ENCODE measurements at regions not wholly inside any gene's neighbourhood (a gene's known extent, or its start where the extent isn't known, plus 50 kb on each side); places are given as distances from the start of the nearest gene placed in this dataset.

DNA sequence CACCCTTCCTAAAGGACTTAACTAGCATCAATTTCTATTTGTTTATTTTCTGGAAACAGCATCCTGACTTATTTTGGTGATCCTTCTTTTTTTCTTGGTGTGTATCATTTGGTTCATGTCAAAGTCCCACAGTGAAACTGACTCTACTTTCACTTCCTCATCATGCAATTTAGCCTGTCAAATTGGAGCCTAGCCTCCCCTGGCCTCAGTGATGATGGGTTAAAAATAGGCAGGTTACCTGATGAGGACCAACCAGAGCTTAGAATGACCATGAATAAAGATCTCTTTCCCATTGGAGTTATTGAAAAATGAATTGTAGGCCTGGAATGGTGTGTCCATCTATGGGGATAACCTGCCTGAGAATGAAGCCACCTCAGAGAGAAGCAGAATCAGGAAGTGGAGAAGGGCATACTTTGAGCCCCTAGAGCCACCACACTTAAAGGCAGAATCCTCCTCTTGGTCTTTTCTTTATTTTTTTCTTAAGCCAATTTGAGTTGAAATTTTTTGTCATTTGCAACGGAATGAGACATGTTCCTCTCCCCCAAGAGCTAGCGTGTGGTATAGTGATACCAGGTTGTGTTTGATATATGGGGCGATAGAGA lies 105.6 kb downstream of the BTBD3 start:
- DNase-seq = no peak

DNA sequence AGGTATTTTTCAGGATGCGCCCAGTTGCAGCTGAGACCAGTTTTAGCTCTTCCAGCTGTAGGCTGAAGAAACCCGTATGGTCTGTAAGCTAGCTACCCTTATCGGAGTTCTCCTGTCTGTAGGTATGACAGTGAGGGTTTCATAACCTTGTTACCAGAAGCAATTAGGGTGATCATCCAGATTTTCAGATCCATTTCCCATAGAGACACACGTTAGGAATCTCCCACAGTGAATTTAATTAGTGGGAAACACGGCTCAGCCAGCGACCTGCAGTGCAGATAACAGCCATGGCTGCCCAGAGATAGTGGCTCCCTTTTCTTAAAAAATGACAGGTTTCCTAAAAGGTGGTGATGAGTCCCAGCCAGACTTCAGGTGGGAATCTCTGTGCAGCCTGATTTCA lies 111.1 kb downstream of the BTBD3 start:
- no peak for DNase-seq

DNA sequence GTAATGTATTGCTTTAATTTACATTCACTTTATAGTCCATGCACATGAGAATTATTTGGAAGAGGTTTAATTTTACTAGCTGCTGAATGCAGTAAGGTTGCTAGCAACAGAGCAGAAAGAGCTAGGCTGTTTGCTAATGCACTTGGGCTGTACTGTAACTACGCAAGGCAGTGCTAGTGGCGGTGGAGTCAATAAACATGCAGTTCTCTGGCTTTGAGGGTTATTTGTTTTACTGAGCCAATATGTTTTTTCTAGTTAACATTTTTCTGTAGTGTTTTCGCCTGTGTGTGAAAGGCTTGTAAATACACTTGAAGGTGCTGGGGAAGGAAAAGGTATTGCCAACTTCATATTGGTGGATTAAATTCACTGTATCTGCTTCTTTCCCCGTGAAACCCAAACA lies 112.8 kb downstream of the BTBD3 start:
- DNase-seq = no peak

DNA sequence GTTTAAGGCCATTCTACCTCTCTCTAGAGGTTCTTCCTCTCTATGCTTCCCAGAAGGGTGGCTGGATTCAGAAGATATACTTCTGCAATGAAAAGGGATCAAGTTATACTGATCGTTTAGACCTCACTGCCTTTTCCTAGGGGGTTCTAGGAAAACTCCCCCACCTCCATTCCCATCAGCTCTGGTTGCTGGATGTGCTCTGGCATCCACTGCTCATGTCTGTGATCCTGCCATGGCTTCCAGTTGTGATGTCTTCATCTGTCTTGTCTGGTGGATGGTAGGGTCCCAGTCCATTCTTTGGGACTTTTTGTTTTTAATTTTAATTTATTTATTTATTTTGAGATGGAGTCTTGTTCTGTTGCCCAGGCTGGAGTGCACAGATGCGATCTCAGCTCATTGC lies 118.4 kb downstream of the BTBD3 start:
- no peak for DNase-seq

- DNase-seq = no peak
Observed at GRCh38 chr20:12037521-12037920, 119.8 kb downstream of the BTBD3 start.

DNA sequence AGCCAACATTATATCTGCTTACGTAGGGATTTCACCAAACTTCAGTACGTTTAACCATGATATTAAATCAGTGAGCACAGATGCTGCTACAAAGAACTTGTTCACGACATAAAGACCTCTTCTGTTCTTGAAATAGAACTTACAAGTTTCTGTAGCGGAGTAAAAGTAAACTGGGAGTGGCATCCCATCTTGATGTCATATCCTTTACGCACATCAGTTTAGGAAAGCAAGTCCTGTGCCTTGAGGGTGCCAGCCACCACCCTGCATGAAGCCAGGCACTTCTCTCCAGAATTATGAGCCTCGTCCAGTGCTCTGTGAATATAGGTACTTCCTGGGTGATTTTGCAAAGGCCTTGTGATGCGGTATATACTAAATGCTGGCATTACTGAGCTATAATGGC lies 122.6 kb downstream of the BTBD3 start:
- no peak for DNase-seq

DNA sequence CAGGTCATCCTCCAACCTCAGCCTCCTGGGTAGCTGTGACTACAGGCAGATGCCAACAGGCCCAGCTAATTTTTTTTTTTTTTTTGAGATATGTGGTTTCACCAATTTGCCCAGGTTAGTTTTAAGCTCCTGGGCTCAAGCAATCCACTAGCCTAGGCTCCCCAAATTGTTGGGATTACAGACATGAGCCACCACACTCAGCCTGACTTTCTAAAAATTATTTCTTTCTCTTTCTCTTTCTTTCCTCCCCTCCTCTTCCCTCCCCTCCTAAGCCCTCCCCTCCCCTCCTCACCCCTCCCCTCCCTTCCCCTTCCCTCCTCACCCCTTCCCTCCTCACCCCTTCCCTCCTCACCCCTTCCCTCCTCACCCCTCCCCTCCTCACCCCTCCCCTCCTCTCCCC lies 127.3 kb downstream of the BTBD3 start:
- DNase-seq = no peak

- DNase-seq = no peak
Observed at GRCh38 chr20:12047838-12048432, 130.2 kb downstream of the BTBD3 start.

GRCh38 chr20:12049125-12049524 lies 131.4 kb downstream of the BTBD3 start:
- no peak for DNase-seq

- DNase-seq = no peak
Observed at GRCh38 chr20:12051206-12052163, 133.8 kb downstream of the BTBD3 start.

DNA sequence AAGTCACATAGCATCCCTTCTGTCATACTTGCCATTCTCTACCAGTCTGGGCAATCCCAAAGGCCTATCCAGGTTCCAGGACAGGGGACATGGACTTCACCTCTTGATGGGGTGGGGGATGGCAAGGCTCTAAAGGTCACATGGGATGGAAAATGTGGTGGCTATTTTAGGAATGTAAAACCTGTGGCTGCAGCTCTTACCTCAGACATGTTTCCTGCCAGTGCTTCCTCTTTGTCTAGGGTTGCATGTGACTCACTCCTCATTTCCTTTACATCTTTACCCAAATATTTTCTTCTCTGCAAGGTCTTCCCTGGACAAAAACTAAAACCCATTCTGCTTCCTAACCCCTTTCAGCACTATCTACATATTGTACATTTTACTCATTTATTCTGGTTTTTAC lies 135.7 kb downstream of the BTBD3 start:
- DNase-seq = no peak

DNA sequence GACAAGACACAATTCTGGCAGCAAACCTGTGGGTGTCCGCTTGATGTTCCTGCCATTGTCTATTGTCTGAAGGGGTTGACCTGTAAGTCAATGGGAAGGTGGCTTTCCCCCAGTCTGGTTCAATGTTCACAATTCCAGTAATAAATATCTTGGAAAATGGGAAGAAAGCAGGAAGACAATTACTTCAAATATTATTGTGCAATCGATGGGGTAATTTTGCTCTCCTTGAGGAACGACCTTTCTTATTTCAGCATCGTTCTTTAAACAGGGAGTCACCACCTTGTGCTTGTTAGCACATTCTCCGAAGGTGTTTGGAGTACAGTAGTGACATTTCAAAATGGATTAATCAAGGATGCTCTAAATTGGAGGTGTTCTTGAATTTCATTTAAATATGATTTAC lies 136.9 kb downstream of the BTBD3 start:
- DNase-seq = no peak

DNA sequence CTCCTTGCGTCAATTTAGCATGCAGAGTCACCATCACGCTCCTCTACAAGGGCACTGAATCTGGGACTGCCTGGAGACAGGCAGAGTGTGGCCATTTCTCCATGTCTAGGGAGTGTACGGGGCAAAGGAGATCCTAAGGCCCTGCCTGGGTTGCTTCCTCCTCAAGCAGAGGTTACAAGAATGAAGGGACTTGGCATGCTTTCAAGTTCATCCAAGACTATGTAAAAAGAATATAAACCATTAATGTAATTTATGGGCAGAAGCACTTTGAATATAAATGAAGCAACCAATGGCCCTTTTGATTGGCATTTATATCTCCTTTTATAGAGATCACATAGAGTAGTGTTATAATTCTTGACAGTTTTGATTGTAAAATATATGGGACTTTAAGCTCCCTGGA lies 137.5 kb downstream of the BTBD3 start:
- DNase-seq = no peak

- no peak for DNase-seq
Observed at GRCh38 chr20:12056839-12057238, 139.1 kb downstream of the BTBD3 start.

- DNase-seq = no peak
Observed at GRCh38 chr20:12057778-12058177, 140.1 kb downstream of the BTBD3 start.

DNA sequence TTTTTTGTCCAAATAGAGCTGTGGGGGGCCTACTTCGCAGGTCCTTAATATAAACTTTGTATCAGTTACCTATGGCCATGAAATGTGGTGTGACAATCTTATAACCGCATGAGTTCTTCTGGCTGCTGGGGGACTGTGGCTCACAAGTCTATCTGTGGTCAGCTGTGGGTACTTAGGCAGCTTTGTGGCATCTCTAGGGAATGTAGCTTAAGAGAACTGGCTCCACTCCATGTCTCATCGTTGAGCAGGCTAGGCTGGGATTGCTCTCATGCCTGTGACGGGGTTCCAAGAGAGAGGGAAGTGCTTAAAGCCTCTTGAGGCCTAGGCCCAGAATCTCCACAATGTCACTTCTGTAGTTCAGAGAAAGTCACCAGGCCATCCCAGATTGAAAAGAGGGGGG lies 140.5 kb downstream of the BTBD3 start:
- no peak for DNase-seq

- DNase-seq = no peak
Observed at GRCh38 chr20:12061466-12061865, 143.8 kb downstream of the BTBD3 start.

GRCh38 chr20:12063106-12063684 lies 145.5 kb downstream of the BTBD3 start:
- no peak for DNase-seq

- no peak for DNase-seq
Observed at GRCh38 chr20:12064540-12064939, 146.8 kb downstream of the BTBD3 start.

- no peak for DNase-seq
Observed at GRCh38 chr20:12067686-12068085, 150.0 kb downstream of the BTBD3 start.

- DNase-seq = no peak
Observed at GRCh38 chr20:12068121-12068520, 150.4 kb downstream of the BTBD3 start.

DNA sequence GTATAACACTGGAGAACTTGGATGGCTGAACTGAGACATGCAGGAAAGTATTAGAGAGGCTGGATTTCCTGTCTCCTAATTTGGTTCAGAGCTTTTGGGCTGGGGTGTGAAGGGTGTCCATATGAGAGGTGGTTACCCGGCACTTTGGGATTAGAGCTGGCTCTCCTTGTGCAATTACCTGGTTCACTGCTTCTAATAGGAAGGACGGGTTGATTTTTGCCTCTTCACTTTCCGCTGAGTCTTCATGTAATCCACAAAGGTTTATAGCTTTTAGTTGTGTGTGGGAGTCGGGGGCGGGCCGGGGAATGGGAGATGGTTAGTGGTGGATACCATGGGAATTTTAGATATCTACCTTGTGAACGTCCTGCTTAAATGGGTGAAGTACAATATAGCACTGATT lies 151.5 kb downstream of the BTBD3 start:
- no peak for DNase-seq

DNA sequence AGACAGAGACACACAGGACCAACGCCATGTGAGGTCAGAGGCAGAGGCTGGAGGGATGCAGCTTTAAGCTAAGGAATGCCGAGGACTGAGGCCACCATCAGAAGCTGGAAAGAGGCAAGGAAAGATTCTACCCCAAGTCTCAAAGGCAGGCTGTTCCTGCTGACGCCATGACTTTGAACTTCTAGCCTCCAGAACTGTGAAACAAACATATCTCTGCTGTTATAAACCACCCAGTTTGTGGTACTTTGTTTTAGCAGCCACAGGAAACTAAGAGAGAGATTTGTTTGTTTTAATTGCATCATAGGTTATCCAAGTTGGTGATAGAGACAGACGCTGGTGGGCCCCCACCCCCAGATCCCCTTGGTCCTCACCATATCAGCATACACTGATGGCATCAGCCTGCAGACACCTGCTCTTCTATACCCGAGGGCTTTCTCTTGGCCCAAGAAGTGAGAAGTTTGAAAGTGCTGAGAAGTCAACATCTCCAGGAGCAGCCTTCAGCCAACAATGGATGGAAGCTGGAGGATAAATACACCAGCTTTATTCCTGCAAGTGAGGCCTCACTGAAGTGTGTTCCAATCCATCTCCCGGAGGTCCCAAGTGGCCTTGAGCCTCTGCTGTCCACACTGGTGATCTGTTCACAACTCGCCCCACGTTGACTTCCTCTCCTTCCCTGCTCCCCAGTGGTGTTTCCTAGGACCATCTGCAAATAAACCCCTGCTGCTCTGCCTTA lies 154.7 kb downstream of the BTBD3 start:
- no peak for DNase-seq

Data from right forelimb (tissue), 1 donor.